ENCODE measurements at regions not wholly inside any gene's neighbourhood (a gene's known extent, or its start where the extent isn't known, plus 50 kb on each side); places are given as distances from the start of the nearest gene placed in this dataset.

- TF ChIP-seq ELF1 (IDR thresholded peaks at IDR 0.05), result no peak
- TF ChIP-seq, protein P1, sequence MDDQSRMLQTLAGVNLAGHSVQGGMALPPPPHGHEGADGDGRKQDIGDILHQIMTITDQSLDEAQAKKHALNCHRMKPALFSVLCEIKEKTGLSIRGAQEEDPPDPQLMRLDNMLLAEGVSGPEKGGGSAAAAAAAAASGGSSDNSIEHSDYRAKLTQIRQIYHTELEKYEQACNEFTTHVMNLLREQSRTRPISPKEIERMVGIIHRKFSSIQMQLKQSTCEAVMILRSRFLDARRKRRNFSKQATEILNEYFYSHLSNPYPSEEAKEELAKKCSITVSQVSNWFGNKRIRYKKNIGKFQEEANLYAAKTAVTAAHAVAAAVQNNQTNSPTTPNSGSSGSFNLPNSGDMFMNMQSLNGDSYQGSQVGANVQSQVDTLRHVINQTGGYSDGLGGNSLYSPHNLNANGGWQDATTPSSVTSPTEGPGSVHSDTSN (IDR thresholded peaks at IDR 0.05), result no peak
- TF ChIP-seq RAD21 (IDR thresholded peaks at IDR 0.05; ENCODE audit: low read length), result no peak
- TF ChIP-seq, protein P2, sequence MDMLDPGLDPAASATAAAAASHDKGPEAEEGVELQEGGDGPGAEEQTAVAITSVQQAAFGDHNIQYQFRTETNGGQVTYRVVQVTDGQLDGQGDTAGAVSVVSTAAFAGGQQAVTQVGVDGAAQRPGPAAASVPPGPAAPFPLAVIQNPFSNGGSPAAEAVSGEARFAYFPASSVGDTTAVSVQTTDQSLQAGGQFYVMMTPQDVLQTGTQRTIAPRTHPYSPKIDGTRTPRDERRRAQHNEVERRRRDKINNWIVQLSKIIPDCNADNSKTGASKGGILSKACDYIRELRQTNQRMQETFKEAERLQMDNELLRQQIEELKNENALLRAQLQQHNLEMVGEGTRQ (IDR thresholded peaks at IDR 0.05; ENCODE audit: borderline replicate concordance, low read depth, low read length), result no peak
- TF ChIP-seq GABPA (IDR thresholded peaks at IDR 0.05; ENCODE audit: low read depth), result no peak
Observed at GRCh38 chr2:123495241-123495640, 529.8 kb upstream of the CNTNAP5 start (continued).

DNA sequence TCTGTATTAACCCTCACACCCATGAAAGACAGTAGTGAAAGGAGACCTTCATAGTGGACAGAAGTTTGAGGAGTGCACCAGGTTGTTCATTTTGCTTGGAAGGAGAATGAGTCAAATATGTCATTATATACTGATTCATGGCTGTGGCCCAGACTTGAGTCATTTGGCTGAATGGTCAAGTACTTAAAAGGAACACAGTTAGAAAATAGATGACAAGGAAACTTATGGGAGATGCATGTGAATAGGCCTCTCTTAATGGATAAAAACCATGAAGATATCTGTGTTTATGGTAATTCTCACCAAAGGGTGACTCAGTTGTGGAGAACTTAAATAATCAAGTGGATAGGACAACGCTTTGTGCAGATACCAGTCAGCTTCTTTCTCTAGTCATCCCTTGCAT lies 524.7 kb upstream of the CNTNAP5 start:
- DNase-seq, result no peak
- no peak for TF ChIP-seq RCOR1 (IDR thresholded peaks at IDR 0.05; ENCODE audit: low read length)
- no peak for TF ChIP-seq FOXM1 (IDR thresholded peaks at IDR 0.05; ENCODE audit: low read depth)
- TF ChIP-seq GATA2 (CRISPR knock-in tag; IDR thresholded peaks at IDR 0.05), result no peak
- TF ChIP-seq MXI1 (IDR thresholded peaks at IDR 0.05; ENCODE audit: low read depth, low read length), result no peak
- TF ChIP-seq, protein P3, sequence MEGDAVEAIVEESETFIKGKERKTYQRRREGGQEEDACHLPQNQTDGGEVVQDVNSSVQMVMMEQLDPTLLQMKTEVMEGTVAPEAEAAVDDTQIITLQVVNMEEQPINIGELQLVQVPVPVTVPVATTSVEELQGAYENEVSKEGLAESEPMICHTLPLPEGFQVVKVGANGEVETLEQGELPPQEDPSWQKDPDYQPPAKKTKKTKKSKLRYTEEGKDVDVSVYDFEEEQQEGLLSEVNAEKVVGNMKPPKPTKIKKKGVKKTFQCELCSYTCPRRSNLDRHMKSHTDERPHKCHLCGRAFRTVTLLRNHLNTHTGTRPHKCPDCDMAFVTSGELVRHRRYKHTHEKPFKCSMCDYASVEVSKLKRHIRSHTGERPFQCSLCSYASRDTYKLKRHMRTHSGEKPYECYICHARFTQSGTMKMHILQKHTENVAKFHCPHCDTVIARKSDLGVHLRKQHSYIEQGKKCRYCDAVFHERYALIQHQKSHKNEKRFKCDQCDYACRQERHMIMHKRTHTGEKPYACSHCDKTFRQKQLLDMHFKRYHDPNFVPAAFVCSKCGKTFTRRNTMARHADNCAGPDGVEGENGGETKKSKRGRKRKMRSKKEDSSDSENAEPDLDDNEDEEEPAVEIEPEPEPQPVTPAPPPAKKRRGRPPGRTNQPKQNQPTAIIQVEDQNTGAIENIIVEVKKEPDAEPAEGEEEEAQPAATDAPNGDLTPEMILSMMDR (IDR thresholded peaks at IDR 0.05), result no peak
- TF ChIP-seq NRF1 (IDR thresholded peaks at IDR 0.05; ENCODE audit: low read depth, low read length), result no peak
- TF ChIP-seq CHD2 (IDR thresholded peaks at IDR 0.05; ENCODE audit: low read length, partially characterized antibody), result no peak
- no peak for TF ChIP-seq ELF1 (IDR thresholded peaks at IDR 0.05)
- no peak for TF ChIP-seq SMC3 (IDR thresholded peaks at IDR 0.05; ENCODE audit: low read depth, low read length)
- TF ChIP-seq IRF3 (IDR thresholded peaks at IDR 0.05; ENCODE audit: low read depth, low read length), result no peak
- TF ChIP-seq REST (IDR thresholded peaks at IDR 0.05; ENCODE audit: low read depth, low read length), result no peak
- no peak for TF ChIP-seq POLR2AphosphoS5 (IDR thresholded peaks at IDR 0.05; ENCODE audit: low read depth, low read length)
- TF ChIP-seq NFIC (IDR thresholded peaks at IDR 0.05; ENCODE audit: borderline replicate concordance), result no peak
- TF ChIP-seq, protein P1 (IDR thresholded peaks at IDR 0.05), result no peak
- no peak for TF ChIP-seq RXRA (IDR thresholded peaks at IDR 0.05; ENCODE audit: borderline replicate concordance, low read depth)
- Histone ChIP-seq H3K9me2 (no peaks in the 10 kb centered on the region), H3K9ac (no peak overlapping the region), H3F3A (replicated peaks; ENCODE audit: insufficient read depth) (no peaks in the 10 kb centered on the region), H3K4me2 (no peak overlapping the region), H2AFZ (ENCODE audit: low read depth) (no peak overlapping the region), H3K4me3 (ENCODE audit: low read depth in 2 of 2, low read length in 1 of 2) (no peak overlapping the region), H3K4me1 (ENCODE audit: control insufficient read depth in 1 of 2, insufficient read depth in 2 of 2, low read depth in 1 of 2, low read length in 1 of 2) (no peaks in the 10 kb centered on the region), H3K79me2 (ENCODE audit: insufficient read depth) (no peaks in the 10 kb centered on the region), H3K27ac (ENCODE audit: low read depth in 2 of 2, low read length in 1 of 2) (no peak overlapping the region), H3K9me3 (no peaks in the 10 kb centered on the region), H4K20me1 (ENCODE audit: insufficient read depth) (no peaks in the 10 kb centered on the region), H3K27me3 (ENCODE audit: insufficient read depth) (no peaks in the 10 kb centered on the region), H3K36me3 (replicated peaks in 1 of 2; ENCODE audit: control insufficient read depth in 1 of 2, insufficient read depth in 2 of 2, low read length in 1 of 2) (no peaks in the 10 kb centered on the region)
- POLR2A ChIA-PET, result no interaction called here
- CTCF ChIA-PET, result no interaction called here
- WGBS (ENCODE audit: low lambda C conversion rate), result 0% methylated on average over 1 of the region's 1 CpG

Data from SK-N-SH (cell line).